A549 (cell line): ENCODE measurements at regions not wholly inside any gene's neighbourhood (a gene's known extent, or its start where the extent isn't known, plus 50 kb on each side); places are given as distances from the start of the nearest gene placed in this dataset.

Experiments
- ATAC-seq, 2 experiments: fragments of 200-7000 bp in 1 of 2; fragments of >200 bp in 1 of 2; cut with Nextera tagmentation in 1 of 2; cut with Tn5 transposase in 1 of 2; 3 replicates each; pipeline versions ENCODE4 v1.8.0 to v1.9.1; 2018 to 2020; ENCODE audit warnings: mild to moderate bottlenecking in 1 of 2, moderate library complexity in 1 of 2
- CTCF ChIA-PET: fragments of 300-600 bp; sonication (Branson Sonifier 250); formaldehyde crosslinking; extraction: SDS; loops from one replicate; lab custom pipeline; 2021; ENCODE audit warnings: antibody characterized with exemption, inconsistent platforms; lab: Yijun Ruan, JAX
- POLR2A ChIA-PET: fragments of 350-600 bp; formaldehyde crosslinking; extraction: SDS; loops from one replicate; lab custom pipeline; 2021; ENCODE audit warnings: antibody characterized with exemption, inconsistent platforms; lab: Yijun Ruan, JAX
- DNase-seq, 2 experiments: peaks; one replicate each; pipeline versions ENCODE4 v3.0.0 to v3.0.0-alpha.2; 2011 to 2016; ENCODE audit warnings: low read depth in 1 of 2, low spot score in 1 of 2
- FAIRE-seq: peaks from 2 replicates; lab custom pipeline; 2011; peaks lifted over from hg19 to GRCh38; lab: Jason Lieb, UNC
- H3K27ac ChIP-seq, 2 experiments: fragments of >200 bp; sonication (Bioruptor Twin); formaldehyde crosslinking; 3 replicates each; pipeline ENCODE4 v1.5.1; 2016 to 2017
- H3K4me1 ChIP-seq: fragments of >200 bp; sonication (Bioruptor Twin); formaldehyde crosslinking; 3 replicates; pipeline ENCODE4 v1.6.1; 2016
- H3K4me2 ChIP-seq: fragments of >200 bp; sonication (Bioruptor Twin); formaldehyde crosslinking; 3 replicates; pipeline ENCODE4 v1.6.1; 2016
- H3K4me3 ChIP-seq: fragments of >200 bp; sonication (Bioruptor Twin); formaldehyde crosslinking; 3 replicates; pipeline ENCODE4 v1.5.1; 2016
- H3K9me3 ChIP-seq: fragments of >200 bp; sonication (Bioruptor Twin); formaldehyde crosslinking; 3 replicates; pipeline ENCODE4 v1.6.1; 2016
- CBX2 ChIP-seq: fragments of 200-600 bp; sonication (generic); IDR thresholded peaks from 2 replicates; pipeline ENCODE4 v1.6.1; 2016; ENCODE audit warnings: low read depth, mild to moderate bottlenecking, borderline replicate concordance
- CEBPB ChIP-seq, 2 experiments: fragments of >200 bp in 1 of 2; sonication (Bioruptor Twin) in 1 of 2; formaldehyde crosslinking in 1 of 2; IDR thresholded peaks; 2 replicates each; pipeline ENCODE4 v1.6.1; 2012 to 2016
- CHD2 ChIP-seq: fragments of 150-350 bp; IDR thresholded peaks from 2 replicates; pipeline ENCODE4 v1.6.1; 2014; ENCODE audit warnings: low read length; ENCODE audit not compliant: partially characterized antibody
- CHD4 ChIP-seq: fragments of 200-600 bp; sonication (generic); IDR thresholded peaks from 2 replicates; pipeline ENCODE4 v1.6.1; 2016; ENCODE audit warnings: antibody characterized with exemption, mild to moderate bottlenecking, borderline replicate concordance
- EHMT2 ChIP-seq: fragments of 200-600 bp; sonication (generic); IDR thresholded peaks from 2 replicates; pipeline ENCODE4 v1.6.1; 2016; ENCODE audit warnings: antibody characterized with exemption, low read depth, mild to moderate bottlenecking, moderate library complexity
- ESRRA ChIP-seq: fragments of 150-350 bp; IDR thresholded peaks from 2 replicates; pipeline ENCODE4 v1.6.1; 2014; ENCODE audit warnings: mild to moderate bottlenecking, low read length, borderline replicate concordance
- FOSB ChIP-seq: fragments of 250-450 bp; sonication (Bioruptor Pico); IDR thresholded peaks from 2 replicates; pipeline ENCODE4 v1.5.0; 2020; ENCODE audit warnings: mild to moderate bottlenecking, moderate library complexity
- FOXS1 ChIP-seq: fragments of 250-450 bp; sonication (Bioruptor Pico); IDR thresholded peaks from 2 replicates; pipeline ENCODE4 v1.5.0; 2020; ENCODE audit warnings: mild to moderate bottlenecking, moderate library complexity
- GATA3 ChIP-seq: IDR thresholded peaks from 2 replicates; pipeline ENCODE4 v1.6.1; 2012; ENCODE audit warnings: borderline replicate concordance
- HOXA7 ChIP-seq: fragments of 250-450 bp; sonication (Bioruptor Pico); IDR thresholded peaks from 2 replicates; pipeline ENCODE4 v1.5.0; 2020; ENCODE audit warnings: mild to moderate bottlenecking, moderate library complexity
- HOXB13 ChIP-seq: fragments of 250-450 bp; sonication (Bioruptor Pico); IDR thresholded peaks from 2 replicates; pipeline ENCODE4 v1.5.0; 2020; ENCODE audit warnings: low read depth, mild to moderate bottlenecking, moderate library complexity
- HOXB5 ChIP-seq: fragments of 250-450 bp; sonication (Bioruptor Pico); IDR thresholded peaks from 2 replicates; pipeline ENCODE4 v1.5.0; 2020; ENCODE audit warnings: mild to moderate bottlenecking, moderate library complexity
- KDM5A ChIP-seq: fragments of 200-600 bp; sonication (generic); IDR thresholded peaks from 2 replicates; pipeline ENCODE4 v1.6.1; 2016; ENCODE audit warnings: antibody characterized with exemption, mild to moderate bottlenecking
- MAFK ChIP-seq: fragments of 450-650 bp; IDR thresholded peaks from 2 replicates; pipeline ENCODE4 v1.6.1; 2014; ENCODE audit not compliant: partially characterized antibody
- MYC ChIP-seq: IDR thresholded peaks from 2 replicates; pipeline ENCODE4 v1.6.1; 2012; ENCODE audit warnings: mild to moderate bottlenecking, inconsistent platforms, low read length, improper control_type of control experiment, borderline replicate concordance
- NR3C1 ChIP-seq: fragments of >200 bp; sonication (Bioruptor Twin); formaldehyde crosslinking; IDR thresholded peaks from 3 replicates; pipeline ENCODE4 v1.6.1; 2017
- PHF8 ChIP-seq: fragments of 200-600 bp; sonication (generic); IDR thresholded peaks from 2 replicates; pipeline ENCODE4 v1.6.1; 2016; ENCODE audit warnings: low read depth, mild to moderate bottlenecking, antibody characterized with exemption, moderate library complexity, borderline replicate concordance
- POLR2A ChIP-seq: IDR thresholded peaks from 2 replicates; pipeline ENCODE4 v1.6.1; 2012; ENCODE audit warnings: mild to moderate bottlenecking, low read length
- RCOR1 ChIP-seq: fragments of 150-350 bp; IDR thresholded peaks from 2 replicates; pipeline ENCODE4 v1.6.1; 2014; ENCODE audit warnings: antibody characterized with exemption, low read length, low read depth
- RNF2 ChIP-seq: fragments of 200-600 bp; sonication (generic); IDR thresholded peaks from 2 replicates; pipeline ENCODE4 v1.6.1; 2016; ENCODE audit warnings: low read depth, mild to moderate bottlenecking, antibody characterized with exemption, moderate library complexity, borderline replicate concordance
- SMC3 ChIP-seq: fragments of >200 bp; sonication (Bioruptor Twin); formaldehyde crosslinking; IDR thresholded peaks from 3 replicates; pipeline ENCODE4 v1.6.1; 2018; ENCODE audit warnings: inconsistent platforms
- SREBF2 ChIP-seq: fragments of 450-650 bp; IDR thresholded peaks from 2 replicates; pipeline ENCODE4 v1.6.1; 2014; ENCODE audit warnings: mild to moderate bottlenecking, moderate library complexity
- ZNF302 ChIP-seq: fragments of 250-450 bp; sonication (Bioruptor Pico); IDR thresholded peaks from 2 replicates; pipeline ENCODE4 v1.9.0; 2021; ENCODE audit warnings: inconsistent platforms, mild to moderate bottlenecking, moderate library complexity
- WGBS: methylation state at CpG from one replicate; pipeline ENCODE4 v1.1.6; 2017; ENCODE audit errors: missing lambda C conversion rate; 5-methylcytosine and 5-hydroxymethylcytosine counted together
- TF ChIP-seq, protein P1 (sequence below): IDR thresholded peaks from 2 replicates; pipeline ENCODE4 v1.6.1; 2012; ENCODE audit warnings: low read depth, borderline replicate concordance
- TF ChIP-seq, protein P2 (sequence below): fragments of >200 bp; sonication (Bioruptor Twin); formaldehyde crosslinking; IDR thresholded peaks from 3 replicates; pipeline ENCODE4 v1.5.1; 2016
- TF ChIP-seq, protein P3 (sequence below): fragments of >200 bp; sonication (Bioruptor Twin); formaldehyde crosslinking; IDR thresholded peaks from 3 replicates; pipeline ENCODE4 v1.6.1; 2016
- TF ChIP-seq, protein P4 (sequence below): IDR thresholded peaks from 2 replicates; pipeline ENCODE4 v1.6.1; 2012

DNA sequence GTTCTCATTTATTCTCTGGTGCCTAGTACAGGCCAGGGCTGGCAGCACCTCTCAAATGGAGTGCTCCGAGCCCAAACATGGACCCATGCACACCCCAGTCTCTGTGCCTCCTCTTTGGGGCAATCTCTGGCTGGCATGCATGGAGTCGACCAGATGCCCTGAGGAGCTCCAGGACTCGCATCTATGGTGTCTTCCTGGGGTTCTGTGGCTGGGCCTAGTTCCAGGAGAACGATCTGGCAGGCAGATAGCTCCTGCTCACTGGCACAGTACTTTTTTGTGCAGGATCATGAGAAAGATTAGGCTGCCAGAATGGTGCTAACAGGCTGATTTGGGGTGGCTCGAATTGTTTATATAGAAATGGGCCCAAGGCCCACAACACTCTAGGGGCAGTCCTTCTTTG is 72.0 kb upstream of the PJA1 start:
- TF ChIP-seq HOXB13 (CRISPR knock-in tag) (no peak), PHF8 (no peak), FOXS1 (CRISPR knock-in tag) (no peak), MYC (no peak)
- TF ChIP-seq, protein P1, sequence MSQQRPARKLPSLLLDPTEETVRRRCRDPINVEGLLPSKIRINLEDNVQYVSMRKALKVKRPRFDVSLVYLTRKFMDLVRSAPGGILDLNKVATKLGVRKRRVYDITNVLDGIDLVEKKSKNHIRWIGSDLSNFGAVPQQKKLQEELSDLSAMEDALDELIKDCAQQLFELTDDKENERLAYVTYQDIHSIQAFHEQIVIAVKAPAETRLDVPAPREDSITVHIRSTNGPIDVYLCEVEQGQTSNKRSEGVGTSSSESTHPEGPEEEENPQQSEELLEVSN: no peak
- no peak overlapping the region for H3K4me2 ChIP-seq
- ChIA-PET POLR2A (no interaction called here), CTCF (interaction anchor here (0.9 to 1.4 kb wide), 3 partner anchors 15 to 410 kb away, joined by 3 to 7 read pairs (median 5); no protein-coding TSS in a partner anchor)
- H3K4me1 ChIP-seq: no peaks in the 10 kb centered on the region
- FAIRE-seq (no peak), DNase-seq (no peak), ATAC-seq (no peak)
- H3K4me3 ChIP-seq: no peak overlapping the region
- 14% methylated on average over 1 of the region's 5 CpGs for WGBS
- H3K9me3 ChIP-seq: no peaks in the 10 kb centered on the region
- H3K27ac ChIP-seq: no peak overlapping the region

DNA sequence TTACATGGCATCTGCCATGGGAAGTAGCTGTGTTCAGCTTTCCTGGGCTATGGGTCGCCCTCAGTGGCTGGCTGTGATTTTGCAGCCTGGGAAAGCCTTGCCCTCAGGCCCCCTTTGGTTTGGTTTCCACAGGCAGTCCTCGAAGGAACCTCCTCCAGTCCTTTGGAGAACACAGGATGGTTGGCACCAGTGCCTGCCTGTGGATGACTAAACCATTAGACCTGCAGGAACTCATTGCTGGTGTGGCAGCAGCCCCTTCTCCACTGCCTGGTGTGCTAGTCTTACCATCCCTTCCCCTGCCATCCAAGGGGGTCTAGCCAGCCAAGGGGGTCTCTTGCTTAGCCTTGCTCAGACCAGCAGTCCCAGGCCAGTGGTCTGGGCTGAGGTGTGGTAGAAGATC is 71.4 kb upstream of the PJA1 start:
- H3K9me3 ChIP-seq: no peaks in the 10 kb centered on the region
- no peak overlapping the region for H3K27ac ChIP-seq
- no peak overlapping the region for H3K4me2 ChIP-seq
- no peak for FAIRE-seq
- TF ChIP-seq HOXB13 (CRISPR knock-in tag) (no peak), RNF2 (no peak), FOXS1 (CRISPR knock-in tag) (no peak), NR3C1 (no peak), HOXA7 (CRISPR knock-in tag) (no peak), GATA3 (no peak), KDM5A (no peak), RCOR1 (no peak), HOXB5 (CRISPR knock-in tag) (no peak), CHD4 (no peak), CBX2 (no peak), POLR2A (no peak), MAFK (no peak), FOSB (no peak)
- TF ChIP-seq, protein P2, sequence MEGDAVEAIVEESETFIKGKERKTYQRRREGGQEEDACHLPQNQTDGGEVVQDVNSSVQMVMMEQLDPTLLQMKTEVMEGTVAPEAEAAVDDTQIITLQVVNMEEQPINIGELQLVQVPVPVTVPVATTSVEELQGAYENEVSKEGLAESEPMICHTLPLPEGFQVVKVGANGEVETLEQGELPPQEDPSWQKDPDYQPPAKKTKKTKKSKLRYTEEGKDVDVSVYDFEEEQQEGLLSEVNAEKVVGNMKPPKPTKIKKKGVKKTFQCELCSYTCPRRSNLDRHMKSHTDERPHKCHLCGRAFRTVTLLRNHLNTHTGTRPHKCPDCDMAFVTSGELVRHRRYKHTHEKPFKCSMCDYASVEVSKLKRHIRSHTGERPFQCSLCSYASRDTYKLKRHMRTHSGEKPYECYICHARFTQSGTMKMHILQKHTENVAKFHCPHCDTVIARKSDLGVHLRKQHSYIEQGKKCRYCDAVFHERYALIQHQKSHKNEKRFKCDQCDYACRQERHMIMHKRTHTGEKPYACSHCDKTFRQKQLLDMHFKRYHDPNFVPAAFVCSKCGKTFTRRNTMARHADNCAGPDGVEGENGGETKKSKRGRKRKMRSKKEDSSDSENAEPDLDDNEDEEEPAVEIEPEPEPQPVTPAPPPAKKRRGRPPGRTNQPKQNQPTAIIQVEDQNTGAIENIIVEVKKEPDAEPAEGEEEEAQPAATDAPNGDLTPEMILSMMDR: no peak
- TF ChIP-seq, protein P3, sequence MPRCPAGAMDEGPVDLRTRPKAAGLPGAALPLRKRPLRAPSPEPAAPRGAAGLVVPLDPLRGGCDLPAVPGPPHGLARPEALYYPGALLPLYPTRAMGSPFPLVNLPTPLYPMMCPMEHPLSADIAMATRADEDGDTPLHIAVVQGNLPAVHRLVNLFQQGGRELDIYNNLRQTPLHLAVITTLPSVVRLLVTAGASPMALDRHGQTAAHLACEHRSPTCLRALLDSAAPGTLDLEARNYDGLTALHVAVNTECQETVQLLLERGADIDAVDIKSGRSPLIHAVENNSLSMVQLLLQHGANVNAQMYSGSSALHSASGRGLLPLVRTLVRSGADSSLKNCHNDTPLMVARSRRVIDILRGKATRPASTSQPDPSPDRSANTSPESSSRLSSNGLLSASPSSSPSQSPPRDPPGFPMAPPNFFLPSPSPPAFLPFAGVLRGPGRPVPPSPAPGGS: no peak
- TF ChIP-seq, all 56 proteins: peak for 0
- WGBS: no CpG with 5 or more reads among the region's 2 CpGs
- ChIA-PET POLR2A (no interaction called here), CTCF (interaction anchor here (0.9 to 1.4 kb wide), 2 partner anchors 14 to 409 kb away, joined by 5 to 7 read pairs; no protein-coding TSS in a partner anchor)
- DNase-seq (no peak), ATAC-seq (no peak)
- H3K4me3 ChIP-seq: no peak overlapping the region
- H3K4me1 ChIP-seq: no peaks in the 10 kb centered on the region

DNA sequence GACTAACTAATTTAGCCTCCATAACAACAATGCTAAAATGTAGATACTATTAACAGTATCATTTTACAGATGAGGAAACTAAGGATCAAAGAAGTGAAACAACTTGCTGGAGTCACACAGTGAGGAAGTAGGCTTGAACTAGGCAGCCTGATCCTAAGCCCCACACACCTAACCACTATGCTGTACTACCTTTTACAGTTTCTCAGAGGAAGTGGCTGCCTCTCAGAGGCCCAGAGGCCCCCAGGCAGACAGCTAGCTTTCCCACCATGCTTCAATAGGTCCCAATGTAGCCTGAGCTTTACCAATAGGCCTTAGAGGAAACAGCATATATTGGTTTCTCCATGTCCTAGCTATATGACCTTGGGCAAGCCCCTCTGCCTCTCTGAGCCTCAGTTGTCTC is 69.4 kb upstream of the PJA1 start:
- H3K4me1 ChIP-seq: no peaks in the 10 kb centered on the region
- no peak overlapping the region for H3K4me2 ChIP-seq
- ChIA-PET CTCF (interaction anchor here (1.3 to 1.4 kb wide), 2 partner anchors 12 to 407 kb away, joined by 4 to 5 read pairs; no protein-coding TSS in a partner anchor), POLR2A (no interaction called here)
- DNase-seq (no peak), FAIRE-seq (no peak), ATAC-seq (no peak)
- no peak overlapping the region for H3K27ac ChIP-seq
- no peak for TF ChIP-seq ESRRA
- no peak for TF ChIP-seq EHMT2
- no peak for TF ChIP-seq SMC3
- no peak for TF ChIP-seq RNF2
- TF ChIP-seq, protein P4, sequence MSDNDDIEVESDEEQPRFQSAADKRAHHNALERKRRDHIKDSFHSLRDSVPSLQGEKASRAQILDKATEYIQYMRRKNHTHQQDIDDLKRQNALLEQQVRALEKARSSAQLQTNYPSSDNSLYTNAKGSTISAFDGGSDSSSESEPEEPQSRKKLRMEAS: no peak
- no peak for TF ChIP-seq ZNF302 (CRISPR knock-in tag)
- no peak for TF ChIP-seq SREBF2
- TF ChIP-seq GATA3: no peak
- TF ChIP-seq CHD2: no peak
- no peak for TF ChIP-seq CEBPB (IDR thresholded peaks at IDR 0.05)
- H3K9me3 ChIP-seq: no peaks in the 10 kb centered on the region
- H3K4me3 ChIP-seq: no peak overlapping the region
